ENCODE measurements at regions not wholly inside any gene's neighbourhood (a gene's known extent, or its start where the extent isn't known, plus 50 kb on each side); places are given as distances from the start of the nearest gene placed in this dataset.
A peak's percentile ranks its signal among the peaks of the same experiment; 100 is the strongest.

DNA sequence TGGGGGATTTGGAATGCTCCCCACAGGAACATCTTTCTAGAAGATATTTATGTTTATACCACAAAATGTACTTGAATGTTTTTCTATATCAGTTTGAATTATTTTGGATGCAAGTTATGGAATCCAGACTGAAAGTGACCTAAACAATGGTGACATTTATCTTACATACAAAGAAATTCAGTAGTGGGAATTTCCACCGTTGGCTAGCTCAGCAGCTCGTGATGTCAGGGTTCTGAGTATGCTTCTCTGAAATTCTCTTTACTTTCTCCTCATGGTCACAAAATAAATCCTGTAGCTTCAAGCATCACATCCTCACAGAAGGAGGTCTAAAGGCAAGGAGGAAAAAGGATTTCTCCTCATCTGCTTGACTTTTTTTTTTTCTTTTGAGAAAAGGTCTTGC is 105.3 kb downstream of the AKAIN1 start:
- no peak for DNase-seq

DNA sequence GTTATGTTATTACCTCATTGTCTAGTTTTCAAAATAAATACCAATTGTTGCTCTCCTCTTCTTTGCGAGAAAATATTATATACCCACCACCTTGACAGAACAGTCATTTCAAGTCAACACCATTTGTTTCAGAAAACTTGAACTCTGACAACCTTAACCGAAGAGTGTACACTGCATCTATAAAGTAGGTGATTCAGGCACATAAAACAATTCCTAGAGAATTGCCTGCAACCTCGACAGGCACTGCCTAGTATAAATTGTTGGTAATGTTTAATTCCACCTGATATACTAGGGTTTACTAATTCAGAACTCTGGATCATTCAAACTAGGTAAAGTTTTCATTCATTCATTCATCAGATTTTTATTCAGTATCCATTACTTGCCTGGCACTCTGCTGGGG is 121.8 kb downstream of the AKAIN1 start:
- DNase-seq, result no peak

DNA sequence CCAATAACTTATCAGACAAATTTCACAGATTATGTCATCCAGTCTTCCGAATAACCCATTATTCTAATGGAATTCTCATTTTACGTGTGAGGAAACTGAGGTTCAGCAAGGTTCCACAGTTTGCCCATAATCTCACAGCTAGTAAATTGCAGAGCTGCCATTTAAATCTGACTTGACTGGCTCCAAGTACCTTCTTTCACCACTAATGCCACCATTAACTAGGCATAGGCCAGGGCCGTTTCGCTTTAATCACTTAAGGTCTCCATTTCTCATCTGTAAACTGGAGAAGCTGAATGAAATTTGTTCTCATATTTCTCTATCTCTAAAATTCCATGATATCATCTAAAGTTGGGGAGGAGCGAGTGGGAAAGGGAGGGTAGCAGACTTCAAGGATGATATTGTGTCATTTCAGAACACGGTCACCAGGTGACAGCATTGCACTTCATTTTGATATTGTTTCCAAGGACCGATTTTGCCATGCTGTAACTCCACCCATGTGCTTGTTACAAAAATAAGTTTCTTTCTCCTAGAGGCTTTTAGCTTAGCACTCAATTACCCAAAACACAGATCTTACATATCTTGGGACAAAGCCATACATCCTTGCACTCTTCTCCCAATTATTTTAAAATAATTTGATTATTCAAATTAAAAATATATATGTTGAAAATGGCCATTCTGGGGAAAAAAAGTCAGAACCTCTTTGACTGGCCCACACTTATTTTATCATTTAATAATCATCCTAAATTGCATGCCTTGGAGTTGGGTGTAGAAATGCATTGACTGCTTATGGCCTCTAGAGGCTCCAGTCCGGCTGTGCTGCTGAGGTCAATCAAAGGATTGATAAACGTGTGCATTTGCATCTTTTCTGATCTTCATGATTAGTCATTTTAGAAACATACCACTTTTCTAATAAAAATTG is 123.8 kb downstream of the AKAIN1 start:
- peak; percentile 30 for DNase-seq

DNA sequence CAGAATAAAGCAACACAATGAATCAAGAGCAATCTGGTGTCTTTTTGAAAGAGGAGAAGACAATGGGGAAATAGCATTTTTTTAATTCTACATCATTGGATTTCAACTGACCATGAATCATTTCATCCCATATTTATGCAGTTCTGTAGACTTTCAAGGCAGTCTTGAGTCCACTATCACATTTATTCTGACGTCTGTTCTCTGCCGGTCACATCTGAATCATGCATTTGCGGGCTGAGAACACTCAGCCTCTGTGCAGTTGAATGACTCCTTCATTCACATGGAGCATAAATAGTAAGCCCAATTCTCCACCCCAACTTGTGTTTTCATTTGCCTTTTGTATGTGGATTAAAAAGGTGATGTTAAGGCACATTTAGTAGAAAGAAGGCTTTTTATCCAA is 128.2 kb downstream of the AKAIN1 start:
- DNase-seq, result no peak

DNA sequence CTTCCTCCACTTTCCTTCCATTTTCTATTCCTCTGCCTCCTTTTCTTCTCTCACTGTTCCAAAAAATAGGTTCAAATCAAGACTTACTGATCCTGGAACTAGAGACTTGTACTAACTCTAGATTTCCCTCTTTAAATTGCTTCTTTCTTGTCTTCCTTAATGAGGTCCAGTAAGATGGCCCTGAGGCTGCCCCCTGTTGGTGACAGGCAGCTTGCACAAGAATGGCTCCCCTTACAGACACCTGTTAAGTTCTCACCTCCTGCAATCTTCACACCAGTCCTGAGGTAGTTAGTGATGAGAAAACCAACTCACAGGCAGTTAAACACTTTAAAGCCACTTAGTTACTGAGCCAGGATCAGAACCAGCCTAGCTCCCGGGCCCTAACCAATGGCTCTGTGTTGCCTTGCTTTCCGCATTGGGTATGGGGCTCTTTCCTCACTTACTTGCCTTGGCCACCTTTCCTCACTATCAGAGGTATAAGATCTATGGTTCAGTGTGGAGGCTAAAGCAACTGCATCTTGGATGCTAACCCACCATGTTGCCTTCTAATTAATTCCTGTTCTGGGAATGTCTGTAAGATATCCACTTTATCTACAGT is 130.6 kb downstream of the AKAIN1 start:
- peak; percentile 9 for DNase-seq

DNA sequence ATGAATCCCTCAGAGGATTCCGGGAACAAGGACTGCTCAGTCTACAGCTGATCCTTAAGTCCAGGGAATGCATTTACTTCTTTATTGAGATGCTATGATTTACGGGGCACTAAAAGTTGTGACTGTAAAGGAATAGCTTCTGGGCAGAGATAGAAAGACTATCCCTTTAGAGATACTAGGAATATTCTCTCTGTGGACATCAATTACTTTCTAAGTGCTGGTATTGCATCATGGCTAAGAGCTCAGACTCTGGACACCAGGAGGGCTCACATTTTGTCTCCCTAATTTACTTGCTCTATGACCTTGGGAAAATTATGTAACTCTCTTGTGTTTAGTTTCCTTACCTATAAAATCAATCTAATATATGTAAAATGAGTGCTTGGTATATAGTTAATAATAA is 131.4 kb downstream of the AKAIN1 start:
- DNase-seq, result no peak

DNA sequence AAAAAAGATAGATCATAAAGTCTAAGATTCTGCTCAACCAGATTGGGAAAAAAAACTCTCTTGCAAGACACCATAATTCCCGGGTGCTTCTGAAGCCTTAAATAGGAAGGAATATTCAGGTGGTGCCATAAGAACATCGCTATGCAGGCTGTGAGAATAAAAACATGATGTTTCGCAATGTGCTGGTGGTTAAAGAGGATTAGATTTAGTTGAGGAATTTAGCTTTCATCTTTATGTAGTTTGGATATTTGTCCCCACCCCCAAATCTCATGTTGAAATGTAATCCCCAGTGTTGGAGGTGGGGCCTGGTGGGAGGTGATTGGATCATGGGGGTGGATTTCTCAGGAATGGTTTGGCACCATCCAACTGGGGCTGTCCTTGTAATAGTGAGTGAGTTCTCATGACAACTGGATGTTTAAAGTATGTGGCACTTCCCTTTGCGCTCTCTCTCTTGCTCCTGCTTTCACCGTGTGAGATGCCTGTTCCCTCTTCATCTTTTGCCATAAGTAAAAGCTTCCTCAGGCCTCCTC is 132.2 kb downstream of the AKAIN1 start:
- no peak for DNase-seq

DNA sequence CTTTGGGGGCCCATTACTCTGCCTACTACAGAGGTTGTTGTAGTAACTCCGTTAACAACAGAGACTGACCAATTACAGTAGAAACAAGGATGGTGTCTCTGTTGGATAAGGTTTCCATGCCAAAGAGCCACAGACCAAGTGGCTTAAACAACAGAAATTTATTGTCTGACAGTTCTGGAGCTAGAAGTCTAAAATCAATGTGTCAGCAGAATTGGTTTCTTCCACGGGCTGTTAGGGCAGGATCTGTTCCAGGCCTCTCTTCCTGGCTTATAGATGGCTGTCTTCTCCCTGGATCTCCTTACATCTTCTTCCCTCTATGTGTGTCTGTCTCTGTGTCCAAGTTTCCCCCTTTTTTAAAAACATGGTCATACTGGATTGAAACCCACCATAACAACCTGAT is 135.3 kb downstream of the AKAIN1 start:
- no peak for DNase-seq

DNA sequence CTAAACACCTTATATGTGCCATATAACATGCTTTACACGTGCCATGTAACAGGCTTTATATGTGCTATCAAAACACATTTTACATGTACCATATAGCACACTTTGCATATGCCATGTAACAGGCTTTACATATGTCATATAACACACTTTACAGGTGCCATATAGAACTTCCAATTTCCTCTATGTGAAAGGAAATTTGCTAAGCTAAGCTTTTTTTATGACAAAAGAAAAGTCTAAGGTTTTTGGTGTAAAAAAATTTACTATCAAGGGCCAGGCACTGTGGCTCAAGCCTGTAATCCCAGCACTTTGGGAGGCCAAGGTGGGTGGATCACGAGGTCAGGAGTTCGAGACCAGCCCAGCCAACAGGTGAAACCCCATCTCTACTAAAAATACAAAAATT is 136.5 kb downstream of the AKAIN1 start:
- DNase-seq, result no peak

DNA sequence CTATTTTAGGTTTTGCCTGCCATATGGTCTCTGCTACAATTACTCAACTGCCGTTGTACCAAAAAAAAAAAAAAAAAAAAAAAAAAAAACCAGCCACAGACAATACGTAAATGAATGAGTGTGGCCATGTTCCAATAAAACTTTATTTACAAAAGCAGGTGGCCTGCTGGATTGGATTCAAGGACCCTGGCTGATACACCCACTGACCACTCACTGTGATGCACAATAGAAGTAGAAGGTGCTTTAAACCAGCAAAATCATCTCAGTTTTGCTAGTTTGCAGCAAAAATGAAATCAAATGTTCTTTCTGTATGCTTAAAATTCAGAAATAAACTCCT is 137.4 kb downstream of the AKAIN1 start:
- no peak for DNase-seq

DNA sequence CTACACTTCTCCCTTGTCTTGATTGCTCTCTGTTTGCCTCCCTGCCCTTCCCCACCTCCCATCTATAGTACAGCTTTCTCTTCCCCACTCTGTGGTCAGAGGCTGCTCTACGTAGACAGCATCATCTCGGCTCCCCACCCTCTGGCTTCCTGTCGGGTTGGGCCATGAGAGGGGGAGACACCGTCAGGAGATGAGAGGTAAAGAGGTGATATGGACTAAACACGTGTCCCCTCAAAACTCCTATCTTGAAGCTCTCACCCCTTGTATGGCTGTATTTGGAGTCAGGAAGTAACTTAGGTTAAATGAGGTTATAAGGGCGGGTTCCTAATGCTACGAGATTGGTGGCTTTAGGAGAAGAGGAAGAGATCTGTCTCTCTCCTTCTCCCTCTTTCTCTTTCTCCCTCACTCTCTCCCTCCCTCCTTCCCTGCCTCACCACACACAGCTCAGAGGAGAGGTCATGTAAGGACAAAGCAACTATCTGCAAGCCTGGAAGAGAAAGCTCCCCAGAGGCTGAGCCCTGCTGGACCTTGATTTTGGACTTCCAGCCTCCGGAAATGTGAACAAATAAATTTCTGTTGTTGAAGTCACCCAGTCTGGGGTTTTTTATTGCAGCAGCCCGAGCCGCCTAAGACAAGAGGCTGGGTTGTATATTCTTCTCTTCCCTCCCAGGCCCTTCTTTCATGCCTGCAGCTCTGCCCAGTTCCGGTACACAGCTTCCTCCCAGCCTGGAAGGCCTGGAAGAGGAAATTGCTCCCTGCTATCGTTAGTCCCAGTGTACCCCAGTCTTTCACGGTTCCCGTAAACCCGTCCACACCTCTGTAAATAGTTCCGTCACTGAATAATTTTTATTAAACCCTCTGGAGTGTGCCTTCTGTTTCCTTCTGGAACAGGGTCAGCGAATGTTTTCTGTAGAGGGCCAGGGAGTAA is 138.0 kb downstream of the AKAIN1 start:
- DNase-seq, result peak; percentile 12

DNA sequence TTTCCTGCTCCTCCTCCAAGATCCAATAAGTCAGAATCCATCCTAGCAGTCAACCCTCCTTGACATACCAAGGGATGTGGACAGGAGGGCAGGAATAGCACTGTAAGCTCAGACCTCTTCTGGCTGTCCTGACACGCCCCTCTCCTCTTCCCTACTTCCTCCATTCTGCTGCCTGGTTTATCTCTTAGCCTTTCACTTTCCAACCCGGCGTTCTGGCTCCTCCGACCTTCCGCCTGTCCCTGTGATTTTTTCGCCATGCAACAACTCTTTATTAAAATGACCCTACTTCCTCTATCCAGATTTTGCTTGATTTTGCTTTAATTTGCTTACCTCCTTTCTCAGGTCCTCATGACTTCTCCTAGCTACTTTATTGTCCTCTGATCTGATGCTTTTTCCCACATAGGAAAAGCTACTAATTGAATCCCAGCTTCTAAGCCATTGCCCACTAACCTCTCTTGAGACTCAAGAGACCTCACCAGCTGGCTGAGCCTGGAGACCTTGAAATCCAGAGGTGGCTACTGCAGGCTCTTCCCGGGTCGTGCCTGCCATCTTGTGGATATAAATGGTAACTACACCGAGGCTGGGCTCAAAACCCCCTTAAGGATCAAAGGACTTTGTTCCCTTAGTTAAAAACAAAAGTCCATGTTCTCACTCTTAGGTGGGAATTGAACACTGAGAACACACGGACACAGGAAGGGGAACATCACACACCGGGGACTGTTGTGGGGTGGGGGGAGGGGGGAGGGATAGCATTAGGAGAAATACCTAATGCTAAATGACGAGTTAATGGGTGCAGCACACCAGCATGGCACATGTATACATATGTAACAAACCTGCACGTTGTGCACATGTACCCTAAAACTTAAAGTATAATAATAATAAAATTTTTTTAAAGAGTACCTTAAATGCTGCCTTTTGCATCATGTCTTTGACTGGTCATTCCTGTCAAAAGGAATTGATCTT is 139.4 kb downstream of the AKAIN1 start:
- peak; percentile 47 for DNase-seq

DNA sequence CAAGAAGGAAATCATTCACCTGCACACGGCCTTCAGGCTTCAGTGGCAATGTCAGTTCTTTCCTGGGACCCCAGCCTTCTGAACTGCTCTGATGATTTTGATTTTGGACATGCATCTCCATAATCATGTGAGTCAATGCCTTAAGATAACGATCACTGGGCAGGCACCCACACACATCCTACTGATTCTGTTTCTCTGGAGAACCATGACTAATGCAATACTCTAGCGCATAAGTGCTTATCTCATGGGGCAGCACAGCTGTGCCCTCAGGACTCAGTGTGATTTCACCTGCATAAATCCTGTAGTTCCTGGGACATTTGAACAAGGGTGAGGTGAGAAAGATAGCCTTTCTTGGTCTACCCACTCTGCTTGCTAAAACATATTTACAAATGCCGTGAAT is 144.6 kb downstream of the AKAIN1 start:
- DNase-seq, result no peak

DNA sequence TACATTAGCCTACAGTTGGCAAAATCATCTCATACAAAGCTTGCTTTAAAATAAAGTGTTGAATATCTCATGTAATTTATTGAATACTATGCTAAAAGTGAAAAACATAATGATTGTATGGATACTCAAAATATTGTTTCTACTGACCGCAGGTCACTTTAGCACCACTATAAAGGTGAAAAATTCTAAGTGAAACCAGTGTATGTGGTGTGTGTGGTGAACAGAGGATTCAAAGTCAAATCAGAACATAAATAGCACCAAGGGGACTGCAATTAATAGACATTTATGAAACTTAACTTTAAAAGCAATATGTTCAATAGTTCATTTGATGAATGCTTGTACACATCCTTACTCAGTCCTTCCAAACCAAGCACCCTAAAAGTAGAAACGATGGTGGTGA is 145.8 kb downstream of the AKAIN1 start:
- no peak for DNase-seq

DNA sequence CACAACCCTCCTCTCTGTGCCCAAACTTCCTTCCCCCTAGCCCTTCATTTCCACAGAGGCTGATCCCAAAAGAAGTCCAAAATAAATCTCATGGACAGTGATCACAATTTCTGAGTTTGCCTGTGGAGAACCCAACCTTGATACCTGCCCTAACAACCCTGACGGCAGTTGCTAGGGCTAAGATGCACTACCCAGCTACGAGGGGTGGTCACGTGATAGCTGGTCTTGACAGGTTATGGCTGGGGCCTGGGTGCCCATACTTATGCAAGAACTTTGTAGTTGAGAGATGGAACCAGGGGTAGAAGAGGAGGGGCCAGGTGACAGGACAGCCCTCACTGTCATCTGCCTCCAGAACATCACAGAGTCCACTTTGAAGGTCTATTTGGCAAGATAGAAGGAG is 147.9 kb downstream of the AKAIN1 start:
- no peak for DNase-seq

DNA sequence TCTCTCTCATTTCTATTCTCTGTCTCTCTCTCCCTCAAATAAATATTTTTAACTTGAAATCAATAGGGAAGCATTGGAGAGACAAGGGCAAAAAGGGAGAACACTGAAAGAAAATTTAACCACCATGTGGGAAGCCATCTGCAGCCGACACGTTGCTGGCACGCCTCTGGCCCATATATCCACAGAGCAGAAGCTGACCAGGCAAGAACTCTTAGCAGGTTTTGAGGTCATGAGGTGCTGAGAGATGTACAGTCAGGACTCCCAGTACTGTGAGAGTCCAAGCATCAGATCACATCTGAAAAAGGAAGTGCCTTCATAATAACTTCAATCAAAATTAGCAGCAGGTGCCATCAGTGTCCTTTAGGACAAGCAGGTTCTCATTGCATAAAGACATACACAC is 156.6 kb downstream of the AKAIN1 start:
- DNase-seq, result no peak

DNA sequence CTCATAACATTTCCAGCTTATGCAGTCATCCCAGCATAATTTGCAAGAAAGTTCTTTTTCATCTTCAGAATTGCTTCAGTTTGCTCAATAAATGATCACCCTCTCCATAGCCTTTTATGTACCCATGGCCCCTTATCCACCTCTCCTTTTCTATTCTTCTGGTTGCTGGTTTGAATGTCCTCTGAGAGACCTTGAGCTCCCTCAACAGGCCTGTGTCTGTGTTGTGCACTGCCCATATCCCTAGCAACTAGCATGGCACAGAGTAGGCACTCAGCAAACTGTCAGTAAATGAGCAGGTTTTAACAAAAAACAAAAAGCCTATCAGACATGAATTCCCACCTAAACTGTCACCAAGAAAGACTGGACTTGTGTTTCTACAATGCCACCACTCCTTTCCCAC is 160.5 kb downstream of the AKAIN1 start:
- no peak for DNase-seq

DNA sequence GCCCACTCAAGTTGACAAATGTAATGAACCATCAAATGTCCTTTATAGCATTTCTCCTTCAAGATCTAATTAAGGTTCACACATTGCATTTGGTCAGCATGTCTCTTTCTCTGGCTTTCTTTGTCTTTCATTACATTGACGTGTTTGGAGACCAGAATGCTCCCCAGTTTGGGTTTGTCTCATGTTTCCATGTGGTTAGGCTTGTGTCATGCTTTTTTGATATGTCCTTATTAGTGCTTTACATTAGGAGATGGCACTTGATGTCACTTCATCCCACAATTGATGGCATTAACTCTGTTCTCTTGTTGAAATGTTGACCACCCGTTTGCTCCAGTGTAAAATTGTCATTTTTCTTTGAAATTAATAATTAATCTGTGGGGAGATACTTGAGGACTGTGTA is 165.8 kb downstream of the AKAIN1 start:
- no peak for DNase-seq

DNA sequence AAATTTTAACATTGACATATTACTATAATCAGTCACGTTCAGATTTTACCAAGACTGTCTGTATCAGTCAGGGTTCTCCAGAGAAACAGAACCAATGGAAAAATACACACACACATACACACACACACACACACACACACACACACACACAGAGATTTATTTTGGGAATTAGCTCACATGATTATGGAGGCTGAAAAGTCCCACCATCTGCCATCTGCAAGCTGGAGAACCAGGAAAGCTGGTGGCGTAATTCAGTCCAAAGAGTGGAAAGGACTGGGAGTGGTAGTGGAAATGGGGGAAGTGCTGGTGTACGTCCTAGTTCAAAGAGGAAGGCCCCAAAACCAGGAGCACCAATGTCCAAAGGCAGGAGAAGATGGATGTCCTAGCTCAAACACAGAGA is 166.4 kb downstream of the AKAIN1 start:
- no peak for DNase-seq

DNA sequence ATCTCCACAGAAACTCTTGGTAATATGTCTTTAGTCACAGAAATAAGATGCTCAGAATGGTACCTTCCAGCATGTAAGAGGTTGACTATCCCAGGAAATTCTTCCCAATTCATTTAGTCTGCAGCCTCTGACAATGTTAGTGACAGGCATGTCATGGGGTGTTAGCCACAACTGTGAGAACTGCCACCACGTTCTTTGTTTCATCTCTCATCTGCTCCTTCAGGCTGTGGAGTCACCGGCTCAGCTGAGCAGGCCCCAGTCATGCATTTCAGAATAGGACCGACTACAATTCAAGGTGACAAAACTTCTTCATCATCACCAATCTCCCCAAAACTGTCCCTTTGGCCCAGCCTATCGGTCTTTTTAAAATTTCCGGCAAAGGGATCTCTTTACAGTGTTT is 167.5 kb downstream of the AKAIN1 start:
- DNase-seq, result no peak

DNA sequence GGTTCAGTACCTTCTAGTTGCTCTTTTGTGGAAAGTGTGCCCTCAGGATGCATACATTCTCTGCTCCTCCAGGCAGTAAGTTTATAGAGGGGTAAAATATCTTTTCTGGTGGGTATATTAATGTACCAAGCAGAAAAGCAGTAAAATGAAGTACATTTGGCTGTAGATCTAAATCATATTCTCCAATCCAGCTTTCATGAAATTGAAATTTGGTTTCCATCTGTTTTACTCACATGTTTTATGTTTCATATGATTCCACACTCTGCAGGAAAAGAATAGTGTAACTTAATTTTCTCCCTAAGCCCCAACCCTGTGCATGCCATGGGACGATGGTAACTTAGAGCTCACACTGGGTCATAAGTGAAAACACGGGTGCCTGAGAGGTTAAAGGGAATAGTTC is 172.3 kb downstream of the AKAIN1 start:
- no peak for DNase-seq

DNA sequence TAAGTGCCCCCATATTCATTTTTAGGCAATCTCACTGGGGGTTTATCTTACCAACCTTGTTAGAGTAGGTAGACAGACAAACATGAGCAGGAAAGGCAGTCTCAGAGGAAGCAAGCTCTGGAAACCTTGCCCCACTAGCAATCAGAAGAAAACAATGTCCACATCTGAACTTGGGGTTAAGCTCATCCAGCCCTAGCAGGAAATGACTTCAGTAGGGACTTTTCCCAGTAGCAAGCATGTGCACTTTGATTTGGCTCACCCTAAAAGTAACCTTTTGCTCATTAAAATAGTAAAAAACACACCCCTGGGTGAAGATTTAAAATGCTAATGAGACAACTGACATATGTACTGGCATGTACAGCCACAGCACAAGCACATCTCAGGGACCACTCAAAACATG is 175.5 kb downstream of the AKAIN1 start:
- DNase-seq, result no peak

Data from stimulated activated CD4-positive, alpha-beta T cell treated with anti-CD3 and anti-CD28 coated beads, Interleukin-4, amount 100 ng/mL, for 24 hours (primary cell).